Lower leg skin (tissue), 3 donors: ENCODE measurements at regions not wholly inside any gene's neighbourhood (a gene's known extent, or its start where the extent isn't known, plus 50 kb on each side); places are given as distances from the start of the nearest gene placed in this dataset.

Source experiments
- CTCF ChIP-seq, 3 donors: fragments of 450-650 bp; IDR thresholded peaks; one replicate each; pipeline ENCODE4 v1.5.1; 2016; ENCODE audit warnings: antibody characterized with exemption in 3 of 3, mild to moderate bottlenecking in 3 of 3, moderate library complexity in 2 of 3
- POLR2A ChIP-seq, 2 donors: fragments of 450-650 bp; IDR thresholded peaks; one replicate each; pipeline ENCODE4 v1.6.1; 2016 to 2017; ENCODE audit warnings: antibody characterized with exemption in 2 of 2, mild to moderate bottlenecking in 1 of 2, moderate library complexity in 1 of 2

- no peak for TF ChIP-seq CTCF (IDR thresholded peaks at IDR 0.05)
- no peak for TF ChIP-seq POLR2A (IDR thresholded peaks at IDR 0.05)
These were observed 228.4 kb upstream of the OTX2 start for GRCh38 chr14:57038689-57039088.
